ENCODE measurements at regions not wholly inside any gene's neighbourhood (a gene's known extent, or its start where the extent isn't known, plus 50 kb on each side); places are given as distances from the start of the nearest gene placed in this dataset.

DNA sequence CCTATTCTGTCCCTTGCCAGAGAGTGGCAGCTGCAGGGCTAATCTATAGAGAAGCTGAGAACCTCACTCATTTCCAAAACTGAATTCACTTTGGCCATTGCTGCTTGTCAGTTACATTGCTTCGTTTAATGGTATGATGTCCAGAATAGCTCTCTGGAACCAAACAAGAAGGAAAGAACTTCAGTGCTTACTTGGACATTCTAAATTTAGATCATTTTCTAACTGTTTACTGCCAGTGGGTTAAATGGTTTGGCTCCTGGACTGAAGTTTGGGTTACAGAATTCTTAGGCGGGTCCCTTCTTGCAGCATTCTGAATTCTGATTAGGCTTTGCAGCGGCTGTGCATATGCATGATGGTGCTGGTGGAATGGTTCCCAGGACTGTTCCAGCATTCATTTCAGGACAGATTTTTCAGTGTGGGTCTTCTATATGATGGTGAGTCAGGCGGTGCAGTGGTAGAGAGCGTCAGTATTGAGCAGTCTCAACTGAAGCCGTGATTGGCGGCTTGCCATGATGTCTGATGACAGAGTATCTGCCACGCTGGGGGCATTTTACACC is 148.7 kb downstream of the DYRK2 start:
- DNase-seq (ENCODE audit: low read depth in 2 of 2) = no peak

GRCh38 chr12:67797753-67798152 is 149.2 kb downstream of the DYRK2 start:
- no peak for DNase-seq (ENCODE audit: low read depth in 2 of 2)

- DNase-seq (ENCODE audit: low read depth in 2 of 2) = no peak
Observed at GRCh38 chr12:67798768-67799167, 150.2 kb downstream of the DYRK2 start.

DNA sequence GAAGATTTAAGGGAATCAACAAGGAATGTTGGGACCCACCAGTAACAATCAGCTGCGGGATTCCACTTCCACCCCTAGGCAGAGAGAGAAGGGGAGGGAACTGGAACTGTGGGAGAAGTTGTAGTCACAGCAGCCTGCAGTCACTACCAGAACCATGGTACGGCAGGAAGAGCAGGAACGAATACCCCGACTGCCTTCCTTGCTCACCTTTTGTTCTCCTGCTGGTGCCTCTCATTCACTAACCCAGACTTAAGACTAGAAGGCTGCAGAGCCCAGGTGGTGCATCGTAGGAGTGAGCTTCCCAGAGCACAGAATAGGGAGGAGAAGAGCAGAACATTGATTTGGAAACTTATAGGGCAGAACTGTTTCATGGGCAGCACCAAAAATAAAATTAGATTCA is 154.2 kb downstream of the DYRK2 start:
- DNase-seq (ENCODE audit: low read depth in 2 of 2) = no peak

DNA sequence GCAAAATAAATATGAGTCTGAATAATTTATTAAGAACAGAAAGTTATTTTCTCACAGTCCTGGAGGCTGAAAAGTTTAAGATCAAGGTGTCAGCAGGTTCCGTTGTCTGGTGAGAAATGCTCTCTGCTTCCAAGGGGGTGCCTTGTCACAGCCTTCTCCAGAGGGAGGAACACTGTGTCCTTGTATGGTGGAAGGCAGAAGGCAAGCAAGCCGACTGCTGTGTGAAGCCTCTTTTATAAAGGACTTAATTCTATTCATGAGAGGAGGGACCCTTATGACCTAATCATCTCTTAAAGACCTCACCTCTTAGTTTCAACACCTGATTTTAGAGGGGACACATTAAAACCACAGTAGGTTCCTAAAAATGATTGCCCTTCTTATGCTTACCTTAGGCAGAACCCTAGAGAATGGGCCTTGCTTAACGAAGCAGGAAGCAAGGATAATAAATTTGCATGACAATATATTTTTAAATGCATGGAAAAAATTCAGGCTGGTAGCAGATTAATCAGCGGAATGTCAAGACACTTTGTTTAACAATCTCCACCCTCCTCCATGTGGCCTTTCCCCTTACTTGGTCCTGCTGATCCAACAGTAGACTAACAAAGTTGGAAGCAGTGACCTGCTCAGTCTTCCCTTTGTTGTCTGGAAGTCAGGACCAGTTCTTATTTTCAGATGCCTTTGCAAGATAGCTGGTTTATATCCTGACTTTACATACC is 154.9 kb downstream of the DYRK2 start:
- DNase-seq (ENCODE audit: low read depth in 2 of 2) = no peak

DNA sequence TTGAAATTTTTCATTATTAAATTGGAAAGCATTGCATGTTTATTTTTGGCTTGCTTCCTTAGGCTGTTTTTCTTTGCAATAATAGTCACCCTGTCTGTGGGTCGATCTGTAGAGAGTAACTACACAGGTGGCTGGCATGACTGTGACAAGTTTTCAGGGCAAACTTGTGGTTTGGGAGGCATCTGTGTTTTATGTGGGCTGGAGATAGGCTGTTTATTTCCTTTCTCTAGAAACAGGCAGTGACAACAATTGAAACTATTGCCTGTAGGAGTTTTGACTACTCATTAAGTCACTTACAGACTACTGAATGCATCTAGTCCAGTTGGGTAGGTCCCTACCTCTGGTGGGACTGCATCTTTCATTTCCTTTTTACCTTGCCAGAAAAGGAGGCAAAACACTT is 155.6 kb downstream of the DYRK2 start:
- DNase-seq (ENCODE audit: low read depth in 2 of 2) = peak; percentile 5 to 49

DNA sequence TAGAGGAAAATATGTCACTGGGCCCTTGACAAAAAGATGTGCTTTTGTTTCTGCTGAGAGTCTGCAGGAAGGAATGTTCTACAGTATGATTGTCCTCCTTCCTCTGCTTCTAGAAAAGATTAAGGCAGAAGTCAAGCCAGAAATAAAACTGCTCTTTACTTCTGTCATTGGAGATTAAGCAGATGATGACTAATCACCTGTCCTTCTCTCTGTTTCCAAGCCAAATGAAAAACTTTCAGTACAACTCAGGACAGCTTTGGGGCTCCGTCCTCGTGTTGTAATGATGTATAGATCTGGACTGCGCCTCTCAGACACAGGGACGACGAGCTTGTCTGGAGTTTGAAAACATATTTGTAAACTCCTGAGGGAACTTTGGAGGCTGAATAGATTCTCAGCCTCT is 159.3 kb downstream of the DYRK2 start:
- no peak for DNase-seq (ENCODE audit: low read depth in 2 of 2)

GRCh38 chr12:67810166-67810565 is 161.6 kb downstream of the DYRK2 start:
- DNase-seq (ENCODE audit: low read depth in 2 of 2) = no peak

DNA sequence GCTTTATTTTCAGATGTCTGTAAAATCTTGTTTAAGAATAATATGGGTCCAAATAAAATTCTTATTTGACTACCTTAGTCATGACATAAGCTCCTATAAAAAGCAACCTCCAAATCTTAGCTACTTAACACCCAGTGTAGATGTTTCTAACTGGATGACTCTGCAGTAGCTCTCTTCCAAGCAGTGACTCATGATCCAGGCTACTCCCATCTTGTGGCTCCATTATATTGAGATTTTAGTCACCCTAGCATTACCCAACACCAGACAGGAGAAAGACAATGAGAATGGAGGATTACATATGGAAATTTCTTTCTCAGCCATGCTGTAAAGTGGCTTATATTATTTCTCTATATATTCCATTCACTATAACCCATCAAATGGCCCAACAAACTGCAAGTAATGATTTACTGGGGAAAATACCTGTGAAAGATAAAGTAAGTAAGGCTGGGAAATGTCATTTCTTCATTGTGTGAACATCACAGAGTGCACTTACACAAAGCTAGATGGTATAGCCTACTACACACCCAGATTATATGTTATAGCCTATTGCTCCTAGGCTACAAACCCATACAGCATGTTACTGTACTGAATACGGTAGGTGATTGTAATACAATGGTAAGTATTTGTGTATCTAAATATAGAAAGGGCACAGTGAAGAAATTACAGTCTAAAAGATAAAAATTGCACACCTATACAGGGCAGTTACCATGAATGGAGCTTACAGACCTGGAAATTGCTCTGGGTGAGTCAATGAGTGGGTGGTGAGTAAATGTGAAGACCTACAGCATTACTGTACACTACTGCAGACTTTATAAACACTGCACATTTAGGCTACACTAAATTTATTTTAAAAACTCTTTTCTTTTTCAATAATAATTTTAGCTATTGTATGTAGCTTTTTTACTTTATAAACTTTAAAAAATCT is 163.2 kb downstream of the DYRK2 start:
- no peak for DNase-seq (ENCODE audit: low read depth in 2 of 2)

- no peak for DNase-seq (ENCODE audit: low read depth in 2 of 2)
Observed at GRCh38 chr12:67813456-67813904, 164.9 kb downstream of the DYRK2 start.

DNA sequence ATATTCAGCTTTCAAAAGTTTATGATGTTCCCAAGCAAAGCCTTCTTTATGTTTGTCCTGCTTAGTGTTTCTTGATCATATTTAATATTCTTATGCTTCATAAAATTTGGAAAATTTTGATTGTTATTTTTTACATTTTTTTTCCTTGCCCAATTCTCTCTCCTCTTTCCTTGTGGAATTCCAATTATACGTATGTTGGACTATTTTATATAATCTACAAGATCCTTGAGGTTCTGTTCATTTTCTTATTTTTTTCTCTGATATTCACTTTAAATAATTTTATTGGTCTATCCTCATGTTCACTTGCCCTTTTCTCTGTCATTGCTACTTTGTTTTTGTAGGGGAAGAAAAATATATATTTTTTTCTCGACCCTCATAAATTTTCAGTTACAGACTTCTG is 167.7 kb downstream of the DYRK2 start:
- no peak for DNase-seq (ENCODE audit: low read depth in 2 of 2)

DNA sequence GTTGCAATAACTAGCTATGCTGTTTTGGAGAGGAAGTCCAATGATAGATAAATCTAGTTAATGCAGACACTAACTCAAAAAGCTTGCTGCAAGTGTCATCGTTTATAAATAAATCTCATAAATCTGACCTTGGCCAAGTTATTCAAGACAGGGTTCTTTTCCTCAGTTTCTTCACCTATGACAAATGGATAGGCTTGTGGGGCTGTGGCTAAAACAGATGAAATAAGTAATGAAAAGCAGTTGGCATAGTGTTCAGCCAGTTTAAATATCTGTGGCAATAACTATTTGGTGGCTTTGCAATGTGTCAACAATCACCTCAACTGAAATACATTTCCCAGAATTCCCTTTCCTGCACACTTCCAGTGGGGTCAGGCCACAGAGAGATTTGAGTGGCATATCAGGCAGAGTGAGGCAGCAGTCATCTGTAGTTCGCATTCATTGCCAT is 169.9 kb downstream of the DYRK2 start:
- DNase-seq (ENCODE audit: low read depth in 2 of 2) = no peak

GRCh38 chr12:67819902-67820301 is 169.3 kb upstream of the IFNG-AS1 start:
- DNase-seq (ENCODE audit: low read depth in 2 of 2) = no peak

GRCh38 chr12:67820694-67821093 is 168.6 kb upstream of the IFNG-AS1 start:
- DNase-seq (ENCODE audit: low read depth in 2 of 2) = no peak

DNA sequence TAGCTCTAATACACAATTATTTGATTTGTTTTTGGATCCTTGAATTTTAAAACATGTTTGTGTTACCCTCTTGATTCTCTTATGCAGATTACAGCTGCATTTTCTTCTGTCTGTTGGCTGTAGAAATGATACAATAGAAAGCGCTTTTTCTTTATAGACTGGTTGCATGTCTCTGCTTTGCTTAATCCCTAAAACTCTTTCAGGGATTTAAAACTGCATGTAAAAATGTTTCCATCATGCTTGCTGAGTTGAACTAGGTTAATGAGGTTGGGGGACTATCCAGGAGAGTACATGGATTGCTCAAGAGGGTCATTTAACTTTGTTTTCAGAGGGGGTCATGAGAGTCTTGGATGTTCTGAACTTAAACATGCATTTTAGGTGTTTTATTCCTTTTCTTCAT is 166.4 kb upstream of the IFNG-AS1 start:
- no peak for DNase-seq (ENCODE audit: low read depth in 2 of 2)

GRCh38 chr12:67826148-67826547 is 163.1 kb upstream of the IFNG-AS1 start:
- DNase-seq (ENCODE audit: low read depth in 2 of 2) = no peak

DNA sequence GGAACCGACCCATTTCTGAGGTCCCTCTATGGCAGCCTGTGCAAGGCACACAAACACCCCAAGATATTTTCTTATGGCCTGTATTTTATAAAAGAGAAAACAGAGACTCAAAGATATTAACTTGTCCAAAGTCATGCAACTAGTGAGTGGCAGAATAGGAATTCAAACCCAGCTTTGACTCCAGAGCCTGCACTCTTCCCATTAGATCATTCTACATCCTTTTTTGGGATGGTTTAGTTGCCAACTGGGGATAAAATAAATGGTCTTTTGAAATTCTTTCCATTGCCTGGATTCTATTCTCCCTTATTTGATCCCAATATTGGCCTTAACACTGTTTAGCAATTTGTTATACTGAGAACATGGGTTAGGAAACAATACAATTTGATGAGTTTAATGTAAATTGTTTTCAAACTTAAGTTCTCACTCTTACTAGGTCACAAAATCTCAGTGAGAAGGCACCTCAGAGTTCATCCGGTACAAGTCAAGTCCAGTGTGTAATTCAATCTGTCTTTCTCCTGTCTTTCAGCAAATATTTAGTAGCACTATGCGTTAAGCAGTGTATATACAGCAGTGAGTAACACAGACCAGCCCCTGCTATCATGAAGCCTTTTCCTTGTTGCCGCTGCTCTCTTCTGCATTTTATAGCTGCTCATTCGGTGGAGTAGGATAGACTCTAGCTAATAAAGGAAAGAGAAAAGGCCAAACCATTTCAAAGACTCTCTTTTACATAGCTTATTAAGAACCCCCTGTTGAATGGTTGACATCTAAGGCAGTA is 162.1 kb upstream of the IFNG-AS1 start:
- DNase-seq (ENCODE audit: low read depth in 2 of 2) = no peak

GRCh38 chr12:67827820-67828383 is 161.3 kb upstream of the IFNG-AS1 start:
- peak; percentile 14 to 62 for DNase-seq (ENCODE audit: low read depth in 2 of 2)

GRCh38 chr12:67829896-67830295 is 159.4 kb upstream of the IFNG-AS1 start:
- DNase-seq (ENCODE audit: low read depth in 2 of 2) = no peak

GRCh38 chr12:67832155-67832554 is 157.1 kb upstream of the IFNG-AS1 start:
- DNase-seq (ENCODE audit: low read depth in 2 of 2) = no peak

DNA sequence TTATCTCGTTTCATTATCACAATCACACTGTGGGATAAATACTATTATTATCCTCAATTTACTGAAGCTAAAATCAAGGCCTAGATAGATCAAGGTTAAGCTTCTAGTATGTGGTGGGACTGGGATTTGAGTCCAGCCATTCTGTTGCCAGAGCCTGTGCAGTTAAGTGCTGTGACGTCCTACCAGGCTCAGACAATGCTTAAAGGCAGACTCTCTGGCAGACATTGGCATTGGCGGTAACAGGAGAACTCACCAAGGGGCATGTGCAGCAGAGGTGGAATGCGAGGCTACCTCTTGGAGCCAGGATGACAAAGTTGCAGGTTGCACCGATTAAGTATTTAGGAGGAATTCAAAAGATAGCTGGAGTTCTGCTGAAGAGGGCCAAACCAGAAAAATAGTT is 155.6 kb upstream of the IFNG-AS1 start:
- no peak for DNase-seq (ENCODE audit: low read depth in 2 of 2)

DNA sequence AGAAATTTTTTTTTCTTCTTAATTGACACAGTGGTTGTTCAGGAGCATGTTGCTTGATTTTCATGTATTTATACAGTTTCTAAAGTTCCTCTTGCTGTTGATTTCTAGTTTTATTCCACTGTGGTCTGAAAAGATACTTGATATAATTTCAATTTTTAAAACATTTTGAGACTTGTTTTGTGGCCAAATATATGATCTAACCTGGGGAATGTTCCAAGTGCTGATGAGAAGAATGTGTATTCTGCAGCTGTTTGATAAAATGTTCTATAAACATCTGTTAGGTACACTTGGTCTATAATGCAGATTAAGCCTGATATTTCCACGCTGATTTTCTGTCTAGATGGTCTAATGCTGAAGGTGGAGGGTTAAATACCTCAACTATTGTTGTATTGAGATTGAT is 151.4 kb upstream of the IFNG-AS1 start:
- no peak for DNase-seq (ENCODE audit: low read depth in 2 of 2)
